ENCODE measurements at regions not wholly inside any gene's neighbourhood (a gene's known extent, or its start where the extent isn't known, plus 50 kb on each side); places are given as distances from the start of the nearest gene placed in this dataset.

GRCh38 chr16:17759451-17760390, 289.0 kb upstream of the XYLT1 start:
- no peak overlapping the region for H3K4me3 ChIP-seq (ENCODE audit: low read depth, low read length)
- no peaks in the 10 kb centered on the region for H3K4me1 ChIP-seq (ENCODE audit: control insufficient read depth, insufficient read depth, low read length)
- H3K9me3 ChIP-seq (ENCODE audit: control insufficient read depth, insufficient read depth, low read depth, low read length): no peaks in the 10 kb centered on the region
- no peak overlapping the region for H3K27ac ChIP-seq (ENCODE audit: extremely low read depth, low read depth, low read length)
- POLR2A ChIA-PET: no interaction called here
- H3K36me3 ChIP-seq (ENCODE audit: control insufficient read depth in 2 of 2, insufficient read depth in 1 of 2, low read length in 2 of 2): no peaks in the 10 kb centered on the region
- no peak for TF ChIP-seq ZNF416 (tag by site-specific recombination; IDR thresholded peaks at IDR 0.05)
- TF ChIP-seq ELK4 (IDR thresholded peaks at IDR 0.05; ENCODE audit: borderline replicate concordance, low read depth, low read length): no peak
- no peak for TF ChIP-seq ZNF211 (tag by site-specific recombination; IDR thresholded peaks at IDR 0.05; ENCODE audit: low read depth)
- CTCF ChIA-PET: no interaction called here

GRCh38 chr16:17757808-17758207, 287.0 kb upstream of the XYLT1 start:
- Histone ChIP-seq H3K27ac (ENCODE audit: extremely low read depth, low read depth, low read length) (no peak overlapping the region), H3K4me1 (ENCODE audit: control insufficient read depth, insufficient read depth, low read length) (no peaks in the 10 kb centered on the region), H3K4me3 (ENCODE audit: low read depth, low read length) (no peak overlapping the region), H3K9me3 (ENCODE audit: control insufficient read depth, insufficient read depth, low read depth, low read length) (no peaks in the 10 kb centered on the region), H3K36me3 (ENCODE audit: control insufficient read depth in 2 of 2, insufficient read depth in 1 of 2, low read length in 2 of 2) (no peaks in the 10 kb centered on the region)
- ChIA-PET CTCF (no interaction called here), POLR2A (no interaction called here)
- no peak for TF ChIP-seq IKZF3 (tag by site-specific recombination; IDR thresholded peaks at IDR 0.05)
- no peak for TF ChIP-seq ZSCAN5A (tag by site-specific recombination; IDR thresholded peaks at IDR 0.05)
- no peak for TF ChIP-seq ZBTB17 (tag by site-specific recombination; IDR thresholded peaks at IDR 0.05)
- no peak for TF ChIP-seq HOXD13 (CRISPR knock-in tag; IDR thresholded peaks at IDR 0.05; ENCODE audit: borderline replicate concordance)
- no peak for TF ChIP-seq ZNF140 (tag by site-specific recombination; IDR thresholded peaks at IDR 0.05)
- TF ChIP-seq KLF17 (tag by site-specific recombination; IDR thresholded peaks at IDR 0.05): no peak
- no peak for TF ChIP-seq SP2 (tag by site-specific recombination; IDR thresholded peaks at IDR 0.05)
- no peak for TF ChIP-seq GLI4 (tag by site-specific recombination; IDR thresholded peaks at IDR 0.05)
- no peak for TF ChIP-seq ZNF280C (tag by site-specific recombination; IDR thresholded peaks at IDR 0.05)
- TF ChIP-seq ZNF138 (tag by site-specific recombination; IDR thresholded peaks at IDR 0.05; ENCODE audit: borderline replicate concordance): no peak
- TF ChIP-seq ZNF175 (tag by site-specific recombination; IDR thresholded peaks at IDR 0.05): no peak
- no peak for TF ChIP-seq ZNF580 (tag by site-specific recombination; IDR thresholded peaks at IDR 0.05)
- TF ChIP-seq ZNF621 (tag by site-specific recombination; IDR thresholded peaks at IDR 0.05): no peak
- TF ChIP-seq ZNF768 (tag by site-specific recombination; IDR thresholded peaks at IDR 0.05): no peak
- no peak for TF ChIP-seq TCF7L2 (IDR thresholded peaks at IDR 0.05; ENCODE audit: borderline replicate concordance, low read depth, low read length)
- no peak for TF ChIP-seq HOXC10 (CRISPR knock-in tag; IDR thresholded peaks at IDR 0.05)
